Daoy (cell line): ENCODE measurements at regions not wholly inside any gene's neighbourhood (a gene's known extent, or its start where the extent isn't known, plus 50 kb on each side); places are given as distances from the start of the nearest gene placed in this dataset.

Source experiments
- DNase-seq: peaks from one replicate; pipeline ENCODE4 v3.0.0-alpha.2; 2015; ENCODE audit warnings: low read depth

GRCh38 chr17:14762736-14763479, 462.0 kb downstream of the HS3ST3B1 start:
- DNase-seq: no peak

- DNase-seq: no peak
Measured at GRCh38 chr17:14760719-14761411, 460.0 kb downstream of the HS3ST3B1 start.

- DNase-seq: no peak
Measured at GRCh38 chr17:14760212-14760611, 459.3 kb downstream of the HS3ST3B1 start.

- DNase-seq: no peak
Measured at GRCh38 chr17:14759325-14759724, 458.4 kb downstream of the HS3ST3B1 start.

- no peak for DNase-seq
Measured at GRCh38 chr17:14756479-14756878, 455.6 kb downstream of the HS3ST3B1 start.

GRCh38 chr17:14755002-14755401, 454.1 kb downstream of the HS3ST3B1 start:
- DNase-seq: peak; percentile 62

GRCh38 chr17:14753383-14753782, 452.5 kb downstream of the HS3ST3B1 start:
- DNase-seq: no peak

- DNase-seq: no peak
Measured at GRCh38 chr17:14752011-14752410, 451.1 kb downstream of the HS3ST3B1 start.

GRCh38 chr17:14750866-14751265, 450.0 kb downstream of the HS3ST3B1 start:
- DNase-seq: no peak

GRCh38 chr17:14749269-14749668, 448.4 kb downstream of the HS3ST3B1 start:
- no peak for DNase-seq

- peak; percentile 75 for DNase-seq
Measured at GRCh38 chr17:14748036-14748710, 447.3 kb downstream of the HS3ST3B1 start.

GRCh38 chr17:14747603-14747950, 446.7 kb downstream of the HS3ST3B1 start:
- DNase-seq: no peak

GRCh38 chr17:14746822-14747602, 446.1 kb downstream of the HS3ST3B1 start:
- no peak for DNase-seq

- no peak for DNase-seq
Measured at GRCh38 chr17:14745541-14745940, 444.7 kb downstream of the HS3ST3B1 start.

- peak; percentile 15 for DNase-seq
Measured at GRCh38 chr17:14744761-14745473, 444.0 kb downstream of the HS3ST3B1 start.

GRCh38 chr17:14741491-14741890, 440.6 kb downstream of the HS3ST3B1 start:
- DNase-seq: peak; percentile 44

- DNase-seq: no peak
Measured at GRCh38 chr17:14739656-14740431, 439.0 kb downstream of the HS3ST3B1 start.

GRCh38 chr17:14738652-14738988, 437.7 kb downstream of the HS3ST3B1 start:
- no peak for DNase-seq

GRCh38 chr17:14737984-14738651, 437.2 kb downstream of the HS3ST3B1 start:
- peak; percentile 98 for DNase-seq

- DNase-seq: no peak
Measured at GRCh38 chr17:14736631-14737030, 435.8 kb downstream of the HS3ST3B1 start.
